GM06990 (cell line): ENCODE measurements at regions not wholly inside any gene's neighbourhood (a gene's known extent, or its start where the extent isn't known, plus 50 kb on each side); places are given as distances from the start of the nearest gene placed in this dataset.
"Not testable (repeated sequence)": the region's sequence is repeated elsewhere in the genome, so short reads cannot be mapped to it uniquely, and the experiment has no call there.

Source experiments
- DNase-seq: peaks from one replicate; pipeline ENCODE4 v3.0.0-alpha.2; 2011; ENCODE audit not compliant: insufficient read length; ENCODE audit errors: extremely low read depth
- H3K27me3 ChIP-seq: replicated peaks from 2 replicates; pipeline ENCODE4 v1.6.0; 2011; ENCODE audit warnings: low read length; ENCODE audit not compliant: control insufficient read depth, insufficient read depth
- H3K36me3 ChIP-seq: 2 replicates; pipeline ENCODE4 v1.5.1; 2011; ENCODE audit warnings: low read length; ENCODE audit not compliant: control insufficient read depth, insufficient read depth
- H3K4me3 ChIP-seq: replicated peaks from 2 replicates; pipeline ENCODE4 v1.5.1; 2011; ENCODE audit warnings: low read depth, mild to moderate bottlenecking, control low read depth, low read length
- CTCF ChIP-seq: IDR thresholded peaks from 2 replicates; pipeline ENCODE4 v1.5.1; 2011; ENCODE audit warnings: low read length, control low read depth, mild to moderate bottlenecking, inconsistent platforms; ENCODE audit not compliant: insufficient read depth, poor library complexity, severe bottlenecking

- DNase-seq, H3K36me3 ChIP-seq, H3K27me3 ChIP-seq, H3K4me3 ChIP-seq: not testable (repeated sequence)
These were observed 1450.1 kb downstream of the RPIA start for GRCh38 chr2:90141558-90141957.

GRCh38 chr2:90151805-90152204, 1460.3 kb downstream of the RPIA start:
- H3K27me3 ChIP-seq, H3K36me3 ChIP-seq, DNase-seq, H3K4me3 ChIP-seq: not testable (repeated sequence)
- peak; percentile 23 for TF ChIP-seq CTCF

GRCh38 chr2:90170978-90171377, 1479.5 kb downstream of the RPIA start:
- not testable (repeated sequence) for H3K27me3 ChIP-seq, H3K4me3 ChIP-seq, H3K36me3 ChIP-seq, DNase-seq

GRCh38 chr2:90173081-90173480, 1481.6 kb downstream of the RPIA start:
- not testable (repeated sequence) for H3K36me3 ChIP-seq, H3K27me3 ChIP-seq, H3K4me3 ChIP-seq, DNase-seq

- not testable (repeated sequence) for H3K27me3 ChIP-seq, H3K4me3 ChIP-seq, DNase-seq, H3K36me3 ChIP-seq
These were observed 1488.1 kb downstream of the RPIA start for GRCh38 chr2:90179591-90179990.

GRCh38 chr2:90207454-90208058, 1516.1 kb downstream of the RPIA start:
- peak; percentile 59 for TF ChIP-seq CTCF
- H3K27me3 ChIP-seq, result no peaks in the 10 kb centered on the region
- DNase-seq, result no peak
- H3K36me3 ChIP-seq, result no peaks in the 10 kb centered on the region
- H3K4me3 ChIP-seq, result no peak overlapping the region

- Histone ChIP-seq H3K4me3 (no peak overlapping the region), H3K36me3 (no peaks in the 10 kb centered on the region), H3K27me3 (no peaks in the 10 kb centered on the region)
- DNase-seq, result no peak
- no peak for TF ChIP-seq CTCF
These were observed 1517.5 kb downstream of the RPIA start for GRCh38 chr2:90209009-90209408.

GRCh38 chr2:90209806-90210205, 1518.3 kb downstream of the RPIA start:
- H3K36me3 ChIP-seq, result no peaks in the 10 kb centered on the region
- TF ChIP-seq CTCF, result no peak
- H3K4me3 ChIP-seq, result no peak overlapping the region
- H3K27me3 ChIP-seq, result no peaks in the 10 kb centered on the region
- DNase-seq, result no peak
